ENCODE measurements at regions not wholly inside any gene's neighbourhood (a gene's known extent, or its start where the extent isn't known, plus 50 kb on each side); places are given as distances from the start of the nearest gene placed in this dataset.

DNA sequence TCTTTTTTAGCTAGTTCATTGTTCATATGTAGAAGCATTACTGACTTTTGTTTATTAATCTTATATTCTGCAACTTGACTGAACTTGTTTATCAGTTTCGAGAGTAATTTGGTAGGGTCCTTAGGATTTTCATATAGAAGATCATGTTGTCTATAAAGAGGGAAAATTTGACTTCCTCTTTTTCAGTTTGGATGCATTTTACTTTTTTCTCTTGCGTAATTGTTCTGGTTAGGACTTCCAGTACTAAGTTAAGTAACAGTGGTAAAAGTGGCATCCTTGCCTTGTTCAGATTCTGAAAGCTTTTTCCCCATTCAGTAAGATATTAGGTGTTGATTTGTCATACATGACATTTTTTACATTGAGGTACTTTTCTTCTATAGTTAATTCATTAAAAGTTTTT is 726.0 kb downstream of the KCNJ3 start:
- no peak for ATAC-seq
- no peak overlapping the region for H3K4me2 ChIP-seq (ENCODE audit: insufficient read depth, low read length)
- H3K27me3 ChIP-seq (ENCODE audit: control insufficient read depth in 2 of 2, insufficient read depth in 2 of 2, low read length in 2 of 2): no peaks in the 10 kb centered on the region
- no peaks in the 10 kb centered on the region for H3K9me3 ChIP-seq (replicated peaks; ENCODE audit: control insufficient read depth, insufficient read depth, low read depth, low read length)
- no peaks in the 10 kb centered on the region for H3K36me3 ChIP-seq (ENCODE audit: control insufficient read depth, insufficient read depth, low read length)
- H3K9me1 ChIP-seq (ENCODE audit: control insufficient read depth, insufficient read depth, low read length): no peaks in the 10 kb centered on the region
- in situ Hi-C loops (cut with MboI): no loop called here
- no peak for FAIRE-seq
- no peak overlapping the region for H3K9ac ChIP-seq (ENCODE audit: insufficient read depth in 1 of 2, low read depth in 2 of 2, low read length in 2 of 2)
- DNase-seq (ENCODE audit: extremely low read depth in 1 of 4, low spot score in 3 of 4): no peak
- ChIA-PET POLR2A (no interaction called here), CTCF (ENCODE audit: low intra/inter-chr PET ratio) (no interaction called here)
- H3K27ac ChIP-seq (ENCODE audit: extremely low read depth, low read depth, low read length): no peak overlapping the region
- intact Hi-C loops (cut with micrococcal nuclease): no loop called here
- no peaks in the 10 kb centered on the region for H3K79me2 ChIP-seq (ENCODE audit: control insufficient read depth, insufficient read depth, low read length)
- no peaks in the 10 kb centered on the region for H3K4me1 ChIP-seq (replicated peaks in 1 of 2; ENCODE audit: control insufficient read depth in 2 of 2, insufficient read depth in 2 of 2, low read length in 2 of 2)
- 16% methylated on average over 2 of the region's 2 CpGs for WGBS (ENCODE audit: insufficient coverage, low coverage, missing lambda C conversion rate)
- no peak overlapping the region for H2AFZ ChIP-seq (ENCODE audit: low read depth, low read length)
- no TSS peak for BruUV-seq (replicated peaks)
- H3K4me3 ChIP-seq: no peak overlapping the region
- no peaks in the 10 kb centered on the region for H4K20me1 ChIP-seq (replicated peaks; ENCODE audit: control insufficient read depth, insufficient read depth, low read length)
- TF ChIP-seq CEBPB (tag; IDR thresholded peaks at IDR 0.05): peak; percentile 76
- TF ChIP-seq ZNF699 (CRISPR knock-in tag; IDR thresholded peaks at IDR 0.05; ENCODE audit: insufficient replicate concordance): no peak
- TF ChIP-seq GATA2 (CRISPR knock-in tag; IDR thresholded peaks at IDR 0.05): no peak
- TF ChIP-seq PYGO2 (tag; IDR thresholded peaks at IDR 0.05): no peak
- TF ChIP-seq SPI1 (IDR thresholded peaks at IDR 0.05; ENCODE audit: borderline replicate concordance, low read depth, low read length): peak; percentile 69

DNA sequence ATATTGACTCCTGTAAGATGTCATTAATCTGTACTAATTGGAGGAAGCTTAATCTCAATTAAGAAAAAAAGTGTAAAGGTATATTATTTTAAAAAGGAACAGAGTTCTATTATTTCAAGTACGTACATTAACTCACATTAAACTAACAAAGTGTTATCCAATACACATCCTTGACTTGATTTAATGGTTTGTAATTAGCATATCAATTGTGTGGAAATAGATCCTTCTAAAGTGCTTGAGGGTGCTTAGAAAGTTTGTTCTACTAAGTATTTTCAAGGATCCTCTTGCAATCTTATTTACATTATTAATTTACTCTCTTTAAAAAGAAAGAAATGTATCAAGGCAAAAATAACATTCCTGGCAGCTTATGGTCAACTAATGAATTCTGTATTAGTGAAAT is 720.3 kb downstream of the KCNJ3 start:
- ChIA-PET POLR2A (no interaction called here), CTCF (ENCODE audit: low intra/inter-chr PET ratio) (no interaction called here)
- Histone ChIP-seq H3K79me2 (ENCODE audit: control insufficient read depth, insufficient read depth, low read length) (no peaks in the 10 kb centered on the region), H3K27me3 (ENCODE audit: control insufficient read depth in 2 of 2, insufficient read depth in 2 of 2, low read length in 2 of 2) (no peaks in the 10 kb centered on the region), H3K4me1 (replicated peaks in 1 of 2; ENCODE audit: control insufficient read depth in 2 of 2, insufficient read depth in 2 of 2, low read length in 2 of 2) (no peaks in the 10 kb centered on the region), H2AFZ (ENCODE audit: low read depth, low read length) (no peak overlapping the region), H3K36me3 (ENCODE audit: control insufficient read depth, insufficient read depth, low read length) (no peaks in the 10 kb centered on the region), H4K20me1 (replicated peaks; ENCODE audit: control insufficient read depth, insufficient read depth, low read length) (no peaks in the 10 kb centered on the region), H3K9me3 (replicated peaks; ENCODE audit: control insufficient read depth, insufficient read depth, low read depth, low read length) (peaks cover 4% of the 10 kb centered on the region; the same call in 1 of the 2 replicates), H3K4me2 (ENCODE audit: insufficient read depth, low read length) (no peak overlapping the region), H3K4me3 (no peak overlapping the region), H3K27ac (ENCODE audit: extremely low read depth, low read depth, low read length) (no peak overlapping the region), H3K9ac (ENCODE audit: insufficient read depth in 1 of 2, low read depth in 2 of 2, low read length in 2 of 2) (no peak overlapping the region), H3K9me1 (ENCODE audit: control insufficient read depth, insufficient read depth, low read length) (no peaks in the 10 kb centered on the region)
- DNase-seq (ENCODE audit: extremely low read depth in 1 of 4, low spot score in 3 of 4) (no peak), ATAC-seq (no peak), FAIRE-seq (no peak)
- no TSS peak for BruUV-seq (replicated peaks)
- intact Hi-C loops (cut with micrococcal nuclease): no loop called here
- WGBS (ENCODE audit: insufficient coverage, low coverage, missing lambda C conversion rate): 45% methylated on average over 1 of the region's 1 CpG
- in situ Hi-C loops (cut with MboI): no loop called here
- TF ChIP-seq HMG20A (CRISPR knock-in tag; conservative IDR thresholded peaks at IDR 0.05): no peak
- no peak for TF ChIP-seq TAF9B (IDR thresholded peaks at IDR 0.05; ENCODE audit: partially characterized antibody)
- TF ChIP-seq ZNF311 (CRISPR knock-in tag; IDR thresholded peaks at IDR 0.05): no peak
- TF ChIP-seq KLF16 (IDR thresholded peaks at IDR 0.05): no peak
- no peak for TF ChIP-seq PHF20 (IDR thresholded peaks at IDR 0.05; ENCODE audit: partially characterized antibody)
- no peak for TF ChIP-seq HDAC3 (IDR thresholded peaks at IDR 0.05; ENCODE audit: borderline replicate concordance, partially characterized antibody)
- TF ChIP-seq, protein P1, sequence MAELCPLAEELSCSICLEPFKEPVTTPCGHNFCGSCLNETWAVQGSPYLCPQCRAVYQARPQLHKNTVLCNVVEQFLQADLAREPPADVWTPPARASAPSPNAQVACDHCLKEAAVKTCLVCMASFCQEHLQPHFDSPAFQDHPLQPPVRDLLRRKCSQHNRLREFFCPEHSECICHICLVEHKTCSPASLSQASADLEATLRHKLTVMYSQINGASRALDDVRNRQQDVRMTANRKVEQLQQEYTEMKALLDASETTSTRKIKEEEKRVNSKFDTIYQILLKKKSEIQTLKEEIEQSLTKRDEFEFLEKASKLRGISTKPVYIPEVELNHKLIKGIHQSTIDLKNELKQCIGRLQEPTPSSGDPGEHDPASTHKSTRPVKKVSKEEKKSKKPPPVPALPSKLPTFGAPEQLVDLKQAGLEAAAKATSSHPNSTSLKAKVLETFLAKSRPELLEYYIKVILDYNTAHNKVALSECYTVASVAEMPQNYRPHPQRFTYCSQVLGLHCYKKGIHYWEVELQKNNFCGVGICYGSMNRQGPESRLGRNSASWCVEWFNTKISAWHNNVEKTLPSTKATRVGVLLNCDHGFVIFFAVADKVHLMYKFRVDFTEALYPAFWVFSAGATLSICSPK (IDR thresholded peaks at IDR 0.05; ENCODE audit: borderline replicate concordance): no peak
- TF ChIP-seq, protein P2, sequence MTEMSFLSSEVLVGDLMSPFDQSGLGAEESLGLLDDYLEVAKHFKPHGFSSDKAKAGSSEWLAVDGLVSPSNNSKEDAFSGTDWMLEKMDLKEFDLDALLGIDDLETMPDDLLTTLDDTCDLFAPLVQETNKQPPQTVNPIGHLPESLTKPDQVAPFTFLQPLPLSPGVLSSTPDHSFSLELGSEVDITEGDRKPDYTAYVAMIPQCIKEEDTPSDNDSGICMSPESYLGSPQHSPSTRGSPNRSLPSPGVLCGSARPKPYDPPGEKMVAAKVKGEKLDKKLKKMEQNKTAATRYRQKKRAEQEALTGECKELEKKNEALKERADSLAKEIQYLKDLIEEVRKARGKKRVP (CRISPR knock-in tag; IDR thresholded peaks at IDR 0.05): no peak
- TF ChIP-seq ZKSCAN1 (IDR thresholded peaks at IDR 0.05; ENCODE audit: low read depth, low read length): no peak
- no peak for TF ChIP-seq SIRT6 (IDR thresholded peaks at IDR 0.05; ENCODE audit: low read depth, low read length)

All from K562 (cell line).